CD4-positive, alpha-beta T cell (primary cell): ENCODE measurements at regions not wholly inside any gene's neighbourhood (a gene's known extent, or its start where the extent isn't known, plus 50 kb on each side); places are given as distances from the start of the nearest gene placed in this dataset.

Source experiments
- ATAC-seq: fragments of 200-7000 bp; cut with Tn5 transposase; one replicate; pipeline ENCODE4 v1.10.0; 2022; ENCODE audit warnings: mild to moderate bottlenecking; ENCODE audit not compliant: poor library complexity
- CTCF ChIA-PET: fragments of 350-600 bp; sonication (Branson Sonifier 250); formaldehyde crosslinking; loops from one replicate; lab custom pipeline; 2021; ENCODE audit warnings: antibody characterized with exemption, inconsistent platforms; lab: Charles Lee
- POLR2A ChIA-PET: fragments of 350-600 bp; sonication (Branson Sonifier 250); formaldehyde crosslinking; loops from one replicate; lab custom pipeline; 2021; ENCODE audit warnings: antibody characterized with exemption, inconsistent platforms; lab: Charles Lee
- DNase-seq, 14 experiments: peaks; one replicate each; pipeline ENCODE4 v3.0.0-alpha.2; 2013 to 2020; ENCODE audit warnings: mixed read lengths in 2 of 14
- H3K27ac ChIP-seq, 2 donors: one replicate each; pipeline versions ENCODE4 v1.5.1 to v1.7.0; 2013; ENCODE audit warnings: low read length in 2 of 2, low read depth in 1 of 2, mild to moderate bottlenecking in 1 of 2
- H3K27me3 ChIP-seq, 2 experiments: 1 replicate in 1 of 2; 2 replicates in 1 of 2; pipeline versions ENCODE4 v1.6.1 to v1.7.0; 2013; ENCODE audit warnings: low read length in 2 of 2, control low read depth in 1 of 2, mild to moderate bottlenecking in 1 of 2, moderate library complexity in 1 of 2; ENCODE audit not compliant: insufficient read depth in 2 of 2, control insufficient read depth in 1 of 2
- H3K36me3 ChIP-seq: one replicate; pipeline ENCODE4 v1.6.1; 2013; ENCODE audit warnings: low read length, control low read depth; ENCODE audit not compliant: insufficient read depth
- H3K4me1 ChIP-seq: one replicate; pipeline ENCODE4 v1.6.1; 2013; ENCODE audit warnings: low read length, control low read depth; ENCODE audit not compliant: insufficient read depth
- H3K4me3 ChIP-seq: one replicate; pipeline ENCODE4 v1.5.1; 2013; ENCODE audit warnings: mild to moderate bottlenecking, low read length, moderate library complexity
- H3K9me3 ChIP-seq, 2 experiments: 1 replicate in 1 of 2; 2 replicates in 1 of 2; pipeline versions ENCODE4 v1.6.1 to v1.7.0; 2013; ENCODE audit warnings: low read length in 2 of 2, mild to moderate bottlenecking in 2 of 2, control low read depth in 1 of 2, moderate library complexity in 1 of 2; ENCODE audit not compliant: control insufficient read depth in 1 of 2, insufficient read depth in 1 of 2
- H3K27ac Mint-ChIP-seq: one replicate; pipeline ENCODE4 v1.8.0; 2020; ENCODE audit warnings: mixed read lengths
- H3K27me3 Mint-ChIP-seq: one replicate; pipeline ENCODE4 v1.8.0; 2021; ENCODE audit warnings: mixed read lengths
- H3K36me3 Mint-ChIP-seq: one replicate; pipeline ENCODE4 v1.8.0; 2021; ENCODE audit warnings: low read depth, mixed read lengths
- H3K4me1 Mint-ChIP-seq: one replicate; pipeline ENCODE4 v1.8.0; 2021; ENCODE audit warnings: low read depth, mixed read lengths
- H3K4me3 Mint-ChIP-seq: one replicate; pipeline ENCODE4 v1.8.0; 2020; ENCODE audit warnings: mild to moderate bottlenecking, mixed read lengths
- H3K9me3 Mint-ChIP-seq: one replicate; pipeline ENCODE4 v1.8.0; 2020; ENCODE audit warnings: mixed read lengths
- CTCF ChIP-seq: fragments of 200-600 bp; IDR thresholded peaks from one replicate; pipeline ENCODE4 v1.8.0; 2022; ENCODE audit warnings: antibody characterized with exemption, mild to moderate bottlenecking
- intact Hi-C, 2 experiments: fragments of 100-400 bp; cut with DNase I in 1 of 2; cut with micrococcal nuclease in 1 of 2; formaldehyde crosslinking; loops; one replicate each; pipeline versions ENCODE4 v1.15.1 to v1.9.0; 2023 to 2025; cut with DNase I, micrococcal nuclease

GRCh38 chr12:81874166-81874565 is 115.0 kb upstream of the PPFIA2 start:
- Mint-ChIP-seq H3K36me3 (no peaks in the 10 kb centered on the region), H3K27me3 (no peaks in the 10 kb centered on the region), H3K4me1 (no peaks in the 10 kb centered on the region), H3K9me3 (no peaks in the 10 kb centered on the region), H3K27ac (no peak overlapping the region), H3K4me3 (no peak overlapping the region)
- ATAC-seq, result no peak
- DNase-seq, result no peak
- no peaks in the 10 kb centered on the region for H3K9me3 ChIP-seq
- intact Hi-C loops, result no loop called here
- no peak overlapping the region for H3K27ac ChIP-seq
- H3K36me3 ChIP-seq, result no peaks in the 10 kb centered on the region
- no peak for TF ChIP-seq CTCF
- POLR2A ChIA-PET, result no interaction called here
- H3K4me1 ChIP-seq, result no peaks in the 10 kb centered on the region
- H3K27me3 ChIP-seq, result no peaks in the 10 kb centered on the region
- H3K4me3 ChIP-seq, result no peak overlapping the region
- CTCF ChIA-PET, result no interaction called here

- Mint-ChIP-seq H3K9me3 (no peaks in the 10 kb centered on the region), H3K27ac (no peak overlapping the region), H3K27me3 (no peaks in the 10 kb centered on the region), H3K4me3 (no peak overlapping the region), H3K36me3 (no peaks in the 10 kb centered on the region), H3K4me1 (no peaks in the 10 kb centered on the region)
- ChIA-PET POLR2A (no interaction called here), CTCF (no interaction called here)
- TF ChIP-seq CTCF, result no peak
- H3K9me3 ChIP-seq, result no peaks in the 10 kb centered on the region
- no peaks in the 10 kb centered on the region for H3K4me1 ChIP-seq
- H3K27me3 ChIP-seq, result no peaks in the 10 kb centered on the region
- no peak overlapping the region for H3K27ac ChIP-seq
- intact Hi-C loops, result no loop called here
- ATAC-seq, result no peak
- no peaks in the 10 kb centered on the region for H3K36me3 ChIP-seq
- H3K4me3 ChIP-seq, result no peak overlapping the region
- no peak for DNase-seq
Observed at GRCh38 chr12:81872400-81872799, 113.2 kb upstream of the PPFIA2 start.

GRCh38 chr12:81866081-81866480 is 106.9 kb upstream of the PPFIA2 start:
- Histone ChIP-seq H3K27ac (no peak overlapping the region), H3K4me1 (no peaks in the 10 kb centered on the region), H3K27me3 (no peaks in the 10 kb centered on the region), H3K36me3 (no peaks in the 10 kb centered on the region), H3K9me3 (no peaks in the 10 kb centered on the region), H3K4me3 (no peak overlapping the region)
- TF ChIP-seq CTCF, result no peak
- Mint-ChIP-seq H3K36me3 (no peaks in the 10 kb centered on the region), H3K9me3 (no peaks in the 10 kb centered on the region), H3K27ac (no peak overlapping the region), H3K4me3 (no peak overlapping the region), H3K27me3 (no peaks in the 10 kb centered on the region), H3K4me1 (no peaks in the 10 kb centered on the region)
- DNase-seq (no peak), ATAC-seq (no peak)
- CTCF ChIA-PET, result no interaction called here
- intact Hi-C loops, result no loop called here
- POLR2A ChIA-PET, result no interaction called here
